SKM-1 treated with dmso at 0.1 percent for 144 hours (cell line): ENCODE measurements at regions not wholly inside any gene's neighbourhood (a gene's known extent, or its start where the extent isn't known, plus 50 kb on each side); places are given as distances from the start of the nearest gene placed in this dataset.

Source experiments
- DNase-seq: peaks from one replicate; lab custom pipeline; 2025; ENCODE audit not compliant: unreplicated experiment; lab: John Stamatoyannopoulos, UW

- no peak for DNase-seq
Measured at GRCh38 chr14:51395361-51395849, 155.4 kb downstream of the TMX1 start.

GRCh38 chr14:51396222-51396815 lies 156.3 kb downstream of the TMX1 start:
- DNase-seq: no peak

DNA sequence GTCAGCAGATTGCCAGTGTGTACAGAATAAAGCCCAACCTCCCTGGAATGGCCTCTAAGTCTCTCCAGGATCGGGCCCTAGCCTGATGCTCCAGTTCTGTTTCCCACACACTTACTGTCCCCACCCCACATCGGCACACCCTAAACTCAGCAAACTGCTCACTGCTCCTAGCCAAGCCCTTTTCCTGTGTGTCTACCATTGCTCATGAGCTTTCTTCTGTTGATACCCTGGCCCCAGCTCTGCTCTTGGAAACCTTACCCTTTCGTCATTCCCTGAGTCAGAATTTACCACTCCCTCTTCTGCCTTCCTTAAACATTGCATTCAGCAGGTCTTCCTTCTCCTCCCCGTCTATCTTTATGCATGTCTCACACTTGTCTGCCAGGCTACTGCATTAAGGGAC lies 158.9 kb downstream of the TMX1 start:
- no peak for DNase-seq

DNA sequence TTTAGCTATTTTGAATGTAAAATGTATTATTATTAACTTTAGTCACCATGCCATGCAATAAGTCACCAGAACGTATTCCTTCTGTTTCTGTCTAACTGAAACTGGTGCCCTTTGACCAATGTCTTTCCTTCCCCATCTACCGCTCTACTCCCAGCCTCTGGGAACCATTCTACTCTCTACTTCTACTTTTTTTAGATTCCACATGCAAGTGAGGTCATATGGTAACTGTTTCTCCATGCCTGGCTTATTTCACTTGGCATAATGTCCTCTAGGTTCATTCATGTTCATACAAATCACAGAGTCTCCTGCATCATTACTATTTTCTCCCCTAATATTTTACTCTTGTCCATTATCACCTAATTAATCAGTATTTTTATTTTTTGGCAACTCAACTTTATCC lies 160.1 kb downstream of the TMX1 start:
- DNase-seq: no peak

DNA sequence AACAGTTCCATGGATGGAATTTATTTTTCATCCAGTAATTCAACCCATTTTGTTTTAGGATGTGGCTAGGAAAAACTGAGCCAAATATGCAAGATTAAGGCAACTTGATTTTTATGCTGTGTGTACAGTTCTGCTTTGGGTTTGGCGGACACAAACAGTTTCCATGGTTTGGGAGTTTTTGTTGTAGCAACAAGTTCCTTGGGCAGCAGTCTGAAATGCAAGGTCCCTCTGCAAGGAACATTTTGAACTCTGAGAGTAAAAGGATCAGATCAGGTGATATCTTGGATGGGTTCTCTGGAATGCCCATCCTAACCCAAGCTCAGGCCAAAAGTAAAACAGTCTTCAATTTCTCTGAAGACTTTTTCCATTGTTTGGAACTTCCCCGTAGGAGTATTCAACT lies 161.2 kb downstream of the TMX1 start:
- DNase-seq: no peak

DNA sequence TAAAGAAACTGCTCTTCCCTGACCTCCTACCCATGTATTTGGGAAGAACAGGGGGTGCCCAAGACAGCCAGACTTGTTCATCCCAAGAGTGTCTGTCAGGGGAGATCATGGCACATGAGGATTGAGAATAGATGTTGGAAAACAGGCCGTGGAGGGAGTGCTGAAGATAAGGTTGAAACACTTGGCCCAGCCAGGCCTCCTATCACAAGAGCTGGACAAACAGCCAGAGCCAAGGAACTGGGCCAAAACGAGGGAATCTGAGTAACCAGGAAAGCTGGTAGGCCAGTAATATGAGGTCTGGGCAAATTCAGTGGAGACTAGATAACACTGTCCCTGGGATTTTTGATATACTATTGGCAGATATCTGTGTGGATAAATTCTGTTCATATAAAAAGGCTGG lies 161.7 kb downstream of the TMX1 start:
- DNase-seq: no peak

DNA sequence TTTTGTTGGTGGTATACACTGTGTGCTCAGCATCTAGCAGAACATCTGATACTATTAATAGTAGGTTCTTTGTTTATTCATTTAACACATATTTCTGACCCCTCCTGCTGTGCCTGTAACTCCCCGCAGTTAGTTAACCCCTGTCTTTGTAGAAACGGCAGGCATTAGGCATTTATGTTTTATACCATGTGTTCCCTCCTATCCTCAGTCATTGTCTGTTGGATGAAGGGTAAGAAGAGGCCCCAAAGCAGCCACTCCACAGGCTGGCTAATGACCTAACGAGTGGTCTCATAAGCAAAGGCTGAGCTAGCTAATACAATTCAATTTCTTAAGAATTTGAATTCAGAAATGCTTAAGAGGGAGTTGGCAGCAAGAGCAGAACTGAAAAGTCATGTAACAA lies 170.8 kb downstream of the TMX1 start:
- DNase-seq: no peak

GRCh38 chr14:51419685-51420084 lies 179.6 kb downstream of the TMX1 start:
- no peak for DNase-seq

DNA sequence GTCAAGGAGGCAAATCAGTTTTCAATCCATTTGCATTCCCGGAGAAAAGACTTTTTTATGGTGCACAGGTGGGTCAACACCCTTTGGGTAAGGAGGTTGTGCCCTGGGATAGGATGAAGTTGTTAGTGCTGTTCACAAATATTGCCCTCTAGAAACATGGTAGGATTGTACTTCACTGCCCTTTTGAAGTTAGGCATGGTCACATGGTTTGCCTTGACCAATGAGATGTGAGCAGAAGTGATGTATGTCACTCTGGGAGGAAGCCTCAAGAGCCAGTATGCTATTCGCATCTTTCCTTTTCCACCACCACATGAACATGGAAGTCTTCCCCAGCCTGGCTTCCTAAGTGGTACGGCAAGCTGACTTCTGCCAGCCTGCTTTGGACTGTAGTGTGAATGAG lies 182.7 kb downstream of the TMX1 start:
- no peak for DNase-seq

- DNase-seq: no peak
Measured at GRCh38 chr14:51424041-51424440, 184.0 kb downstream of the TMX1 start.

DNA sequence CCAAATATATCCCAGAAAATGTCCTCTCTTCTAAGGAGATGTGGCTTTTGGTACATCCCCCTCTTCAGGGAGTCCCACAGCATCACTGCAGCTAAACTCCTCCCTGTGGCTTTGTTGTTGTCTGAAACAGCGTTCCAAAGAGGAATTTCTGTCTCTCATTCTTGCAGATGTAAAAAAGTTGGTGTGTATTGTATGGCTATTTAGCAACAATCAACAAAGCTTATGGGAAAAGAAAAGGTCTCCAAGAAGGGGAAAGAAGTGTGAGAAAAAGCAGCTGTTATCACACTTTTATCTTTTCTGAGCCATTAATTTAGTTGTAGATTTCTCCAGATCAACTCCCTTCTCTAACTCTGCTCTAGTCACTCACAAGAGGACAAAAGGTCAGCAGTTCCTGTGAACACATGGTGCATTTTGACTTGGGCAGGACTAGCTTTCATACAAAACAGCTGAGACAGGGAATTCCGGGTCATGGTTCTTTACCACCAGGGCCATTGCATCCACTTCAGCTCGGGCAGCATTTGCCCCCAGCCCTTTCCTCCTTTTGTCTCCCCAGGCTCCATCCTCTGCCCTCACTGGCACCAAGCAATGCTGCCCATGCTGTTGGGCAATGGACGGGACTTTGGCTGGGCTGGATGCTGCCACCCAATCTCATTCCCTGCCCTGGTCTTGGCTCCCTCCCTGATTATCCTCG lies 184.7 kb downstream of the TMX1 start:
- DNase-seq: no peak

- DNase-seq: no peak
Measured at GRCh38 chr14:51428981-51429380, 188.9 kb downstream of the TMX1 start.

GRCh38 chr14:51430079-51430478 lies 190.0 kb downstream of the TMX1 start:
- no peak for DNase-seq

- DNase-seq: no peak
Measured at GRCh38 chr14:51430633-51431032, 190.6 kb downstream of the TMX1 start.

DNA sequence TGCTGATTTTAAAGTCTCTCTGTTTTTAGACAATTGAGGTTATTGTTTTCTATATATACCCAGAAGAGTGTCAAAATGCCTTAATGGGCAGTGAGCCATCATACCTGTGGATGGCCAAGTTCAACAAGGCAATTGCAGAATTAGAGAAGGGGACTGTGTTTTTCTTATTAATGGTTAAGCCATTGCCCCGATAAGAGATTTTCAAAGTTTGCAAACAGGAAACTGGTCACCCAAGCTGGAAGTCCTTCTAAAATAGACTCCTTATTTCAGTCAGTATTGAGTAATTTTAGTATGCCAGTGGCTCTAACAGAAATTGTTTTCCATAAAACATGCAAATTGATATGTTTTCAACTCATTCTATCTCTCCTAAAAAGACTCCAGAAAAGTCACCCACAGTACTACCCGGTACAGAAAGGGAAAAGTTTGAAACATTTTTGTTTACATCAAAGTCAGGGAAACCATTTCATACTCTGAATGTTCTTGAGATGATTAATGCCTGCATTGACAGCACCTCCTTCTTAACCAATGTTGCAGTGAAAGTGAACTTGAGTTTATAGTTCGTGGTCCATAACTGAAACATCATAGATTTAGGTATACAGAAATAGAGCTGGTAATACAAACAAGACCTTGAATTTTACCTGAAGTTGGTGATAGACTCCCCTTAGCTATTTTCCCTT lies 191.1 kb downstream of the TMX1 start:
- no peak for DNase-seq

GRCh38 chr14:51431741-51432140 lies 191.7 kb downstream of the TMX1 start:
- DNase-seq: no peak

DNA sequence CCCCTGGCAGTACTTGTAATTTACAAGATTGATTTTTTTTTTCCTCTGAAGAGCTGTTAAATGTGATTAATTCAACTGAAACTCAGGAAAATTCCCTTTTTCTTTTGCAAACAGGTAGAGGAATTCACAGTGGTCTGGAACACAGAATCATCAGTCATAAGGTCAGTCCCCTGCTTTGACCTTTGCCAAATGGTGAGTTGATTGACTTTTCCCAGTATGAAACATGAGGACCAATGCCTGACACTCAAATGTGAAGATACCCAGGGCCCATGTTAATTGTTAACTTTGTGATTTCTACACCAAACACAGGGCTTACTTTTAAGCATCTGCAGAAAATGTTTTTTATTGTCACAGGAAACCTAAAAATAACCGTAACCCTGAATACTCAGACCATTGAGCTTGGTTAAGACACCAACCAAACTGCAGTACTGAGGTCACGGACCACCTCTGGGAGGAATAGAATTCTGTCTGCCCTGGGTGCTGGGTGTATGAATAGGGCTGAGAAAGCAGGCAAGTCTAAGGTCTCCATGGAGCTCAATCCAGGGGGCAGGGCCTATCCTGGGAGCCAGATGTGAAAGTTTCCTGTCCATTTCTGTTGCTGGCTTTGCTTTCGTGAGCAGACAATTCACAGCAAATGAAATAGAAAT lies 192.4 kb downstream of the TMX1 start:
- no peak for DNase-seq

GRCh38 chr14:51436630-51437029 lies 196.6 kb downstream of the TMX1 start:
- DNase-seq: no peak

GRCh38 chr14:51439896-51440295 lies 199.8 kb downstream of the TMX1 start:
- DNase-seq: no peak

- no peak for DNase-seq
Measured at GRCh38 chr14:51441001-51441400, 201.0 kb downstream of the TMX1 start.

- DNase-seq: no peak
Measured at GRCh38 chr14:51442513-51443175, 202.6 kb downstream of the TMX1 start.
